HG03103 (cell line): ENCODE measurements at regions not wholly inside any gene's neighbourhood (a gene's known extent, or its start where the extent isn't known, plus 50 kb on each side); places are given as distances from the start of the nearest gene placed in this dataset.

Experiments
- ATAC-seq: cut with Tn5 transposase; IDR thresholded peaks from one replicate; pipeline ENCODE4 v1.9.1; 2021; ENCODE audit warnings: low read depth; ENCODE audit not compliant: unreplicated experiment

GRCh38 chr5:86332851-86333250 is 284.9 kb upstream of the COX7C start:
- ATAC-seq: no peak

DNA sequence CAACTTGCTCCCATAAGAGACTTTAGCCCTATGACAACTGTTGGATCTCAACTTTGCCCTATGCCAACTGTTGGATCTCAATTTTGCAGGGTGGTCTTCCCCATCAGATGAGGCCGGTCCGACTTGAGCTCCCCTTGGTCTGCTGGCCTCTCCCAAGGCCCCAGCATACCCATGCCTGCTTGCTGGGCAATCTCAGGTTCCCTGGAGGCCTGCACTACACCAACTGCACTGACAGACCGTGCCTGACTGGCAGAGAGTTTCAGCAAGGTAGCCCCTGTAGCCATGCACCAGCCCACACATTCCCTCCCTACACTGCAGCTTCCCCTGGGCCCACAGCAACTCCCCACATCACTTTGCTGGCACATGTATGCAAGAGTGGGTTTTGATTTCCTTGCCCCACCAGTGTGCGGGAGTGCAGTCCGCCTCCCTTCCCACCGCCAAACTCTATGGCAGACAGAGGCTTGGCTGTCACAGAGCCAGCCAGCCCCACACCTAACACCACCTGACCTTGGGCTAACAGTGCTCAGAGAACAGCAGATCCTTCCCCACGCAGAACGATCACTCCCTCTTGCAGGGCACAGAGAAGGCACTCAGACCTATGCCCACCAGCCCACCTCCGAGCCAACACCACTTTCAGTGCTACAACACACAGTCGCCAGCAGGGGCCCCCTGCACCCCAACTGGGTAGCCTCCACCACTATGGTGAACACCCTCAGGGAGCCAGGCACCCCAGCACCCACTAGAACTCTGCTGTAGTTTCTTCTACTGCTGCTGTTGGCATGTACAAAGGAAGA is 279.9 kb upstream of the COX7C start:
- ATAC-seq: no peak

DNA sequence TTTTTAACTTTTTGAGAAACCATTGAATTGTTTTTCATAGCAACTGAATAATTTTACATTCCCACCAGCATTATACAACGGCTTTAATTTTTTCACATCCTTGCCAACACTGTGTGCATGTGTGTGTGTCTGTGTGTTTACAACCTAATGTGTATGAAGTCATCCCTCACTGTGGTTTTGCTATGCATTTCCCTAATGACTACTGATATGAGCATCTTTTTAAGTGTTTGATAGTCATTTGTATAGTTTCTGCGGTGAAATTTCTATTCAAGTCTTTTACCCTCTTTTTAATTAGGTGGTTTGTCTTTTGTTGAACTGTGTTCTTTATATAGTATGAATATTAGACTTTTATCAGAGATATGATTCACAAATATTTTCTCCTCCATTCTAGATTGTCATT is 263.1 kb upstream of the COX7C start:
- no peak for ATAC-seq

DNA sequence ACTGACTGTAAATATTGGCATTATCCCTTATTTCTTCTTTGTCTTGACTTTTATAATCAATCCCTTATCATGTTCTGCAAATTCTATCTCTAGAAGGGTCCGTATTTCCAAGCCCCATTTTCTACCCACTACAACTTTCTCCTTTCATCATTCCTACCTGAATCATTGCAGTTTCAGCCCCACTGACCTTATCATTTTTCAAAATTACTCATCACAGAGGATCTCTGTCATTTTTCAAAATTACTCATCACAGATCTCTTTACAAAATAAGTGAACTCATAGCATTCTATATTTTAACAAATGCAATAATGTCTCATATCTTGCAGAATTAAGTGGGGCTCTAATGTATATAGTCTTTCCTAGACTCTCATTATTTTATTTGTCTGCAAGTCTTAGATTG is 256.9 kb upstream of the COX7C start:
- no peak for ATAC-seq

GRCh38 chr5:86371061-86371460 is 246.7 kb upstream of the COX7C start:
- ATAC-seq: no peak

DNA sequence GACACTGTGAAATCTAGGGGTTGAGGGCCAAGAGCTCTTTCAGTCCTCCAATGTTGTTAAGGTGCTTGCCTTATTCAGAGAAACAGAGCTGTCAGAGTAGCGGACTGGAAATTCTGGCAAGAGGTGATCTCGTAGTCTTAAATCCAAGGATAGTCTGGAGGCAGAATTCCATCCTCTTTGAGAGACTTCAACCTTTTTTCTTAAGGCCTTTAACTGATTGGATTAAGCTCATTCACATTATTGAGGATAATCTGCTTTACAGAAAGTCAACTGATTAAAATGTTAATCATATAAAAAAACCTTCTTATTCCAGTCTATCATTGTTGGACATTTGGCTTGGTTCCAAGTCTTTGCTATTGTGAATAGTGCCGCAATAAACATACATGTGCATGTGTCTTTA is 243.1 kb upstream of the COX7C start:
- ATAC-seq: no peak

DNA sequence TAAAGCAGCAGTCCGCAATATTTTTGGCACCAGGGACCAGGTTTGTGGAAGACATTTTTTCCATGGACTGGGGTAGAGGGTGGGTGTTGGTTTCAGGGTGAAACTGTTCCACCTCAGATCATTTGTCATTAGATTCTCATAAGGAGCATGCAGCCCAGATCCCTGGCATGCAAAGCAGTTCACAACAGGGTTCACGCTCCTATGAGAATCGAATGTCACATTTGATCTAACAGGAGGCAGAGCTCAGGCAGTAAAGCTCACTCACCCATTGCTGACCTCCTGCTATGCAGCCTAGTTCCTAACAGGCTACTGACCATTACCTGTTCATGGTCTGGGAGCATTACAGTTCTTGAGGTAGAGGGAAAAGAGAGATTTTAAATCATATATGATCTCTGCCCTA is 241.5 kb upstream of the COX7C start:
- no peak for ATAC-seq

DNA sequence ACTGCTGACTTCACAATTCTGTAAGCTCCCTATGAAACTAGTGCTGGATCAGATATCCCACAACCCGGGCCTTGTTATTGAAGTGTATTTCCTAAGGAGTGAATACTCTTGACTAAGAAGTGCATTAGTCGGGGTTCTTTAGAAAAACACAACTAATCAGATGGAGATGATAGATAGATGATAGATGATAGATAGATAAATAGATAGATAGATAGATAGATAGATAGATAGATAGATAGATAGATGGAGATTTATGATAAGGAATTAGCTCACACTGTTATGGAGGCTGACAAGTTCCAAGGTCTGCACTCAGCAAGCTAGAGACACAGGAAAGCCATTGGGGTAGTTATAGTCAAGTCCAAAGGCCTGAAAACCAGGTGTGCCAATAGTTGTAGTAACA is 214.6 kb upstream of the COX7C start:
- ATAC-seq: no peak

GRCh38 chr5:86404256-86404655 is 213.5 kb upstream of the COX7C start:
- no peak for ATAC-seq

- ATAC-seq: no peak
Observed at GRCh38 chr5:86407711-86408110, 210.0 kb upstream of the COX7C start.

DNA sequence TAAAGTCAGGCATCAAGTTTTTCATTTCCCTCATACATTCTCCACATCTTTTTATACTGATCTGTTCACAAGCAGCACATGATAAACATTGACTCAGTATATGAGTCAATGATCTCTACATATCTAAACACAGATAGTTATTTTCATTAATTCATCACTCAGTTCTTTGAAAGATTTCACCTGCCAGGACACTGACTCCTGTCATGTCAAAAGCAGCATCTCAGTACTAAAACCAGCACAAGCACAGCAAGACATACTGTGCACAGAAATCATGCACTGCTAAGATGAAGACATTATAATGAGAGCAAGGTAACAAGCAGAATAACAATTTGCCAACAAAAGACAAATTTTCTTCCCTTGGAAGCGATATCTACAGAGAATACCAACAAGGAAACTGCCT is 206.1 kb upstream of the COX7C start:
- no peak for ATAC-seq

DNA sequence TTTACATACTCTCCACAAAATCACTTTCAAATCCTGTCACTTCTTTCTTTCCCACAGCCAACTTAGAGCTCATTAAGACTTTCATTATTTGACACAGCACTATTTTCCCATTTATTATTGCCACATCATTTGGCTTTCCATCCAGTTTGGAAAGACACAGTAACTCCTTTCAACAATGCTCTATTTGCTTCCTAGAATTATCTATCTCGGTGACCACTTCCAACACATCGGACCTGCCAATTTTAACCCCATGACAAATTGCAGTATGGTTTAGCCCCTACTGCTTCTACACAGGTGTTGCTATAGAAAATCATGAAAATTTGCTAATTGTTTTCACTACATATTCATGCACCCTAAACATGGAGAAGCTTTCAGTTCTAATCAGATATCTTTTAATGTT is 190.6 kb upstream of the COX7C start:
- ATAC-seq: no peak

GRCh38 chr5:86439593-86440110 is 178.1 kb upstream of the COX7C start:
- ATAC-seq: no peak

DNA sequence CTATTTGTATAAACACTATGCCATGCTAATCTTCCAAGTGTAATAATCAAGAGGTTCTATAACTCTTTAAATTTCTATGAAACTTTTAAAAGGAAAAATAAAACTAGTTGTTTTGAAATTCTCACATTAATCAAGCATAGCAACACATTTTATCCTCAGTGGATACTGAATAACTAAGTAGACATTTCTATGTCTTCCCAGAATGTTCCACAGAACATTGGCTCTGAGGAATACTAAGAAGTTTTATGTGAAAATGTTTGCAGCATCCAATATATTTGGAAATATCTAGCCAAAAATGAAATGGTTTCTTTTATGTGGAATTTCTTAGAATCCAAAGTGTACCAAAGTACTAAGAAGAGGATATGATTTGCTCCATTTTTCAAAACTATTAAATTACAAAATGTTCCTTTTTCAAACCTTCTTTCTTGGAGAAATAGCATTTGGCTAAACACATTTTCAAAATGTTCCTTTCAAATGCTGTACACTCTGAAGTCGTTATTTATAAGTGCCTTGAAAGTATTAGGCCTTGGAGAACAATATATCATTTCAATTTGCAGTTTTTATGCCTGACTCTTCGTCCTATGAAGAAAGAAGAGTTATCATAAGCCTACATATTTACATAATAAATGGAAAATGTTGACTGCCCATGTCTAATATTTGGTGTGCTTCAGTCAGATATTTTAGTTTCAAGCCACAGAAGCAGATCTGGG is 175.6 kb upstream of the COX7C start:
- ATAC-seq: no peak

GRCh38 chr5:86447362-86447761 is 170.4 kb upstream of the COX7C start:
- ATAC-seq: no peak

DNA sequence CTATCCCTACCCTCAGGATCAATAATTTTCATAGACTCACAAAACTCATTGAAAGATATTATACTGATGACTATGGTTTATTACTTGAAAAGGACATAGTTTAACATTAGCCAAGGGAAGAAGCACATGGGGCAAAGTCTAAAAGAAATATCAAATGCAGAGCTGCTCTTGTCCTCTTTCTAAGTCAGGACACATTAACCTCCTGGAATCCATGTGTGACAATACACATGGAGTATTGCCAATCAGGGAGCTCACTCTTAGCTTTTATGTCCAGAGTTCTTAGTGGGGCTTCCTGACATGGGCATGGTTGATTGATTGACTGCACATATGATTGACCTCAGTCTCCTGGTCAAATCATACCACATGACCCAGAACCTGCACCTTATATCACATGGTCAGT is 165.5 kb upstream of the COX7C start:
- no peak for ATAC-seq

DNA sequence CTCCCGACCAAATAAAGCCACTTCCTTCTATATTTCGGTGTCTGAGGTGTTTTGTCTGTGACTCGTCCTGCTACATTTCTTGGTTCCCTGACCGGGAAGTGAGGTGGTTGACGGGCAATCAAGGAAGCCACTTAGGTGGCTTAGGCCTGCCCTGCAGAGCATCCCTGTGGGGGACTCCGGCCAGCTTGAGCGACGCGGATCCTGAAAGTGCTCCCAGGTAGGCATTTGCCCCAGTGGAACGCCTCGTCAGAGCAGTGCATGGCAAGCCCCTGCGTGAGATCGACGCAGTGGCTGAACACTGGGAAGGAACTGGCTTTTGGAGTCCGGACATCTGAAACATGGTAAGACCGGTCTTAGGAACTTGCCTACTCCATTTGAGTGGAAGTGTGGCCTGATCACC is 157.2 kb upstream of the COX7C start:
- ATAC-seq: no peak

GRCh38 chr5:86461169-86461956 is 156.4 kb upstream of the COX7C start:
- ATAC-seq: no peak

DNA sequence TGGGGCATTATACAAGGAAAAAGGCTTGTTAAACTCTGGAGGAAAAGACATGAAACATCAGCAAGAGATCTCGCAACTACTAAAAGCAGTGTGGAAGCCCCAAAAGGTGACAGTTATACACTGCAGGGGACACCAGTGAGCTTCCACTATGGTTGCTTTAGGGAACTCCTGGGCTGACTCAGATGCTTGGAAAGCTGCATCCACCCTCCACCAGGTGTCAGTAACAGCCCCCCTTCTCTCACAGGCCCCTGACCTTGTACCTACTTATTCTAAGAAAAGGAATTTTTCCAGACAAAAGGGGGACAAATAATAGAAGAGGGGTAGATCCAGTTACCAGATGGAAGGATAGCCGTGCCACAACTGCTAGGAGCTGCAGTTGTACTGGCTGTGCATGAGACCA is 154.4 kb upstream of the COX7C start:
- ATAC-seq: no peak

GRCh38 chr5:86465052-86465838 is 152.5 kb upstream of the COX7C start:
- no peak for ATAC-seq
